GM13976 (cell line): ENCODE measurements at regions not wholly inside any gene's neighbourhood (a gene's known extent, or its start where the extent isn't known, plus 50 kb on each side); places are given as distances from the start of the nearest gene placed in this dataset.
"Not testable (repeated sequence)": the region's sequence is repeated elsewhere in the genome, so short reads cannot be mapped to it uniquely, and the experiment has no call there.

Source experiments
- DNase-seq: peaks from one replicate; pipeline ENCODE4 v3.0.0; 2012; ENCODE audit warnings: low spot score
- CTCF ChIP-seq: IDR thresholded peaks from 2 replicates; pipeline ENCODE4 v1.5.1; 2012; ENCODE audit warnings: borderline replicate concordance, mild to moderate bottlenecking; ENCODE audit not compliant: insufficient read depth; ENCODE audit errors: extremely low read depth, missing control alignments, control extremely low read depth
- in situ Hi-C: fragments of 300-500 bp; cut with MboI; formaldehyde crosslinking; loops from one replicate; pipeline ENCODE4 v1.12.0; 2022; ENCODE audit warnings: low sequenced_read_pairs, mixed read lengths, inconsistent platforms; ENCODE audit not compliant: unreplicated experiment

GRCh38 chr20:52056203-52057062, 135.1 kb downstream of the ZFP64 start:
- TF ChIP-seq CTCF, result no peak
- DNase-seq, result no peak
- in situ Hi-C loops, result no loop called here

GRCh38 chr20:52054123-52054522, 137.5 kb downstream of the ZFP64 start:
- in situ Hi-C loops, result no loop called here
- no peak for DNase-seq
- no peak for TF ChIP-seq CTCF

- no peak for TF ChIP-seq CTCF
- no peak for DNase-seq
- in situ Hi-C loops, result no loop called here
These were observed 142.4 kb downstream of the ZFP64 start for GRCh38 chr20:52049001-52049731.

- in situ Hi-C loops, result no loop called here
These were observed 143.5 kb downstream of the ZFP64 start for GRCh38 chr20:52047811-52048764.

GRCh38 chr20:52041966-52042365, 149.6 kb downstream of the ZFP64 start:
- no peak for TF ChIP-seq CTCF
- DNase-seq, result no peak
- in situ Hi-C loops, result no loop called here

More at GRCh38 chr20:52047811-52048764, 143.5 kb downstream of the ZFP64 start:
- peak; percentile 42 for DNase-seq
- TF ChIP-seq CTCF, result no peak

GRCh38 chr20:52039790-52040189, 151.8 kb downstream of the ZFP64 start:
- TF ChIP-seq CTCF, result no peak
- DNase-seq, result no peak
- in situ Hi-C loops, result no loop called here

GRCh38 chr20:52038632-52039031, 152.9 kb downstream of the ZFP64 start:
- in situ Hi-C loops, DNase-seq: not testable (repeated sequence)
